ENCODE measurements at regions not wholly inside any gene's neighbourhood (a gene's known extent, or its start where the extent isn't known, plus 50 kb on each side); places are given as distances from the start of the nearest gene placed in this dataset.
"Not testable (repeated sequence)": the region's sequence is repeated elsewhere in the genome, so short reads cannot be mapped to it uniquely, and the experiment has no call there.

- Mint-ChIP-seq H3K27me3 (no peaks in the 10 kb centered on the region), H3K27ac (no peak overlapping the region), H3K4me1 (no peaks in the 10 kb centered on the region)
Observed at GRCh38 chr4:97238956-97239666, 904.2 kb downstream of the STPG2 start.

GRCh38 chr4:97239667-97239997 is 903.6 kb downstream of the STPG2 start:
- peaks cover 3% of the 10 kb centered on the region for H3K9me3 Mint-ChIP-seq
- no peak overlapping the region for H3K27ac Mint-ChIP-seq

More at GRCh38 chr4:97238956-97239666, 904.2 kb downstream of the STPG2 start:
- ATAC-seq = no peak
- H3K9me3 Mint-ChIP-seq = peaks cover 3% of the 10 kb centered on the region
- no peaks in the 10 kb centered on the region for H3K36me3 Mint-ChIP-seq
- no peak overlapping the region for H3K4me3 Mint-ChIP-seq

GRCh38 chr4:97252615-97253154 is 890.6 kb downstream of the STPG2 start:
- no peak overlapping the region for H3K4me3 Mint-ChIP-seq
- peaks cover 6% of the 10 kb centered on the region for H3K9me3 Mint-ChIP-seq
- H3K27me3 Mint-ChIP-seq = no peaks in the 10 kb centered on the region
- no peaks in the 10 kb centered on the region for H3K36me3 Mint-ChIP-seq
- no peaks in the 10 kb centered on the region for H3K4me1 Mint-ChIP-seq
- ATAC-seq = no peak
- H3K27ac Mint-ChIP-seq = no peak overlapping the region

More at GRCh38 chr4:97239667-97239997, 903.6 kb downstream of the STPG2 start:
- Mint-ChIP-seq H3K27me3 (no peaks in the 10 kb centered on the region), H3K4me3 (no peak overlapping the region), H3K4me1 (no peaks in the 10 kb centered on the region), H3K36me3 (no peaks in the 10 kb centered on the region)
- ATAC-seq = no peak

DNA sequence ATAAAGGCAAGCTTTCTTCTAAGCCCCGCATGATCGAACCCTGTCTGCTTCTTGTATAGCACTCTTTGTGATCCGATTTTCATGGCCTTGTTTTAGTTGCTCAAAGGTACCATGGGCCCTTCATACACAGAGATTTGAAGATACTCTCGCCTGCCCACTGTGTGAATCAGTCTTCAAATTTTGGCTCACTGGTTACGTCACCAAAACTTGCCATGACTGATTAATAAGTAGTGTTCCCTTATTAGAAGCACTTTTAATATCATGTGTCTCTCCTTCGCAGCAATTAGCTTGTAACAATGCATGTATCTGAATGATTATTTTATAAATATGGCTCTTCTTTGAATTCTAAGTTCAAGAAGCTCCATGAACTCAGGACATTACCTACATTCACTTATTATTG is 880.5 kb downstream of the STPG2 start:
- H3K4me3 Mint-ChIP-seq = no peak overlapping the region
- H3K36me3 Mint-ChIP-seq = no peaks in the 10 kb centered on the region
- no peaks in the 10 kb centered on the region for H3K27me3 Mint-ChIP-seq
- H3K9me3 Mint-ChIP-seq = no peaks in the 10 kb centered on the region
- ATAC-seq = no peak
- H3K4me1 Mint-ChIP-seq = no peaks in the 10 kb centered on the region
- H3K27ac Mint-ChIP-seq = no peak overlapping the region

DNA sequence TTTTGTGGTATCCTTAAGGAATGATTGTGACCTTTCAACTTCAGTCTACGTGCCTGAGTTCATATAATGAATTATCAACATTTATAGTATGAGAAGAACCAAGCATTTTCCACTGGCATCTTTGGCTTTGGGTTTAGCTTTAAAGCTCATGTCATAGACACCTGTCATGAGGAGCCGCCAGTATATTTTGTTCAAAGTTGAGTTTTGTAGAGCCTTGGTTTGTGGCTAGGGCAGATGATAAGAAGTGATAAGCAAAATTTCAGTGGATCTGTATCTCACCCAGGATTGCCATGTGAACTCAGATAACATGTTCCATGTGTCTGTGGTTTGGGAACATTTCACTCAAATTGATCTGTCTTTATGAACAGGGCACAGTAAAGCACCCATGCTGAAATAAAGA is 873.2 kb downstream of the STPG2 start:
- no peak for ATAC-seq

GRCh38 chr4:97279391-97279790 is 863.9 kb downstream of the STPG2 start:
- peaks cover 11% of the 10 kb centered on the region for H3K9me3 Mint-ChIP-seq
- no peak for ATAC-seq
- H3K27ac Mint-ChIP-seq = no peak overlapping the region
- H3K36me3 Mint-ChIP-seq = no peaks in the 10 kb centered on the region
- H3K4me1 Mint-ChIP-seq = no peaks in the 10 kb centered on the region
- H3K27me3 Mint-ChIP-seq = no peaks in the 10 kb centered on the region
- H3K4me3 Mint-ChIP-seq = no peak overlapping the region

More for the DNA sequence above, 873.2 kb downstream of the STPG2 start:
- H3K4me1 Mint-ChIP-seq = no peaks in the 10 kb centered on the region
- H3K27me3 Mint-ChIP-seq = no peaks in the 10 kb centered on the region
- H3K4me3 Mint-ChIP-seq = no peak overlapping the region
- H3K9me3 Mint-ChIP-seq = peaks cover 4% of the 10 kb centered on the region
- H3K27ac Mint-ChIP-seq = no peak overlapping the region
- H3K36me3 Mint-ChIP-seq = no peaks in the 10 kb centered on the region

DNA sequence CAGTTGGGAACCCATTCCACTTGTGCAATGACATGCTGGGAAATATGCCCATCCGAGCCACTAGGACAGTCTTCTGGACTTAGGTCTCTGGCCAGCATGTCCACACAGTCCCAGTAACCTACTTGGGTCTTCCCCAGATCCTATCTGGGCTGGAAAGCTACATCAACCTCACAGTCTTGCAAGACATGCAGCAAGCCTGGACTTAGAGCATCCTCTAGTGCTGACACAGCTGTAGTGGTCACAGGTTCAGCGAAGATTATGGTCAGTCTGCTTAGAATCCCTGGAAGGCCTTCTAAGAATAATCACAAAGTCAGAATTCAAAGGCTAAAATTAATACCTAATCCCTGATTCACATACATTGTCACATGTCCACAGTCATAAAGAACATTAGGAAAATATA is 842.7 kb downstream of the STPG2 start:
- Mint-ChIP-seq H3K36me3 (no peaks in the 10 kb centered on the region), H3K4me1 (no peaks in the 10 kb centered on the region), H3K27me3 (no peaks in the 10 kb centered on the region), H3K4me3 (no peak overlapping the region), H3K9me3 (peaks cover 11% of the 10 kb centered on the region), H3K27ac (no peak overlapping the region)
- no peak for ATAC-seq

GRCh38 chr4:97305351-97305750 is 837.9 kb downstream of the STPG2 start:
- no peaks in the 10 kb centered on the region for H3K36me3 Mint-ChIP-seq
- no peak for ATAC-seq
- H3K4me1 Mint-ChIP-seq = no peaks in the 10 kb centered on the region
- H3K27ac Mint-ChIP-seq = no peak overlapping the region
- H3K4me3 Mint-ChIP-seq = no peak overlapping the region
- peaks cover 11% of the 10 kb centered on the region for H3K9me3 Mint-ChIP-seq
- H3K27me3 Mint-ChIP-seq = no peaks in the 10 kb centered on the region

- Mint-ChIP-seq H3K4me3 (no peak overlapping the region), H3K9me3 (peaks cover 2% of the 10 kb centered on the region), H3K27me3 (no peaks in the 10 kb centered on the region), H3K36me3 (no peaks in the 10 kb centered on the region), H3K4me1 (no peaks in the 10 kb centered on the region), H3K27ac (no peak overlapping the region)
- no peak for ATAC-seq
Observed at GRCh38 chr4:97309121-97309520, 834.2 kb downstream of the STPG2 start.

- Mint-ChIP-seq H3K27ac (no peak overlapping the region), H3K4me1 (no peaks in the 10 kb centered on the region), H3K36me3 (no peaks in the 10 kb centered on the region)
Observed at GRCh38 chr4:97317201-97317600, 826.1 kb downstream of the STPG2 start.

GRCh38 chr4:97317671-97318070 is 825.6 kb downstream of the STPG2 start:
- Mint-ChIP-seq H3K4me3 (no peak overlapping the region), H3K36me3 (no peaks in the 10 kb centered on the region), H3K27ac (no peak overlapping the region), H3K4me1 (no peaks in the 10 kb centered on the region), H3K27me3 (no peaks in the 10 kb centered on the region), H3K9me3 (peaks cover 8% of the 10 kb centered on the region)
- no peak for ATAC-seq

More at GRCh38 chr4:97317201-97317600, 826.1 kb downstream of the STPG2 start:
- ATAC-seq = no peak
- no peak overlapping the region for H3K4me3 Mint-ChIP-seq
- H3K27me3 Mint-ChIP-seq = no peaks in the 10 kb centered on the region
- H3K9me3 Mint-ChIP-seq = peaks cover 8% of the 10 kb centered on the region

- not testable (repeated sequence) for H3K4me1 Mint-ChIP-seq, ATAC-seq, H3K4me3 Mint-ChIP-seq, H3K27me3 Mint-ChIP-seq, H3K27ac Mint-ChIP-seq, H3K36me3 Mint-ChIP-seq, H3K9me3 Mint-ChIP-seq
Observed at GRCh38 chr4:97325751-97326150, 817.5 kb downstream of the STPG2 start.

DNA sequence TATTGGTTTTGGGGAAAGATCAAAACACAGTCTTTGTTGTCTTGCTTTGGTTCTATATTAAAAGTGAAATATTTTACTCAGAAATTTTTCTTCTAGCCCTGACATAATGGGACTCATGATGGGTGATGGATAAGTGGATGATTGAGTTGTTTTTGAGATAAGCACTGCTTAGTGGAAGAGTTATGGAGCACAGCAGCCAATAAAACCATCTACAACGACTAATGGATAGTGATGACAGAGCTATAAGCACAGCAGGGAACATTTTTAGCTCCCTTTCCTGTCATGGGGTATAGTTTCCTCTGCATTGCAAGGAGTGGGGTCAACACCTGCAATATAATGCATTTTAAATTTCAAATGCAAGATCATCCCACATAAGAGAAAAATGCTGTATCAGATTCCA is 812.4 kb downstream of the STPG2 start:
- Mint-ChIP-seq H3K27ac (no peak overlapping the region), H3K27me3 (no peaks in the 10 kb centered on the region), H3K4me3 (no peak overlapping the region), H3K4me1 (no peaks in the 10 kb centered on the region), H3K36me3 (no peaks in the 10 kb centered on the region), H3K9me3 (peaks cover 6% of the 10 kb centered on the region)
- ATAC-seq = no peak

- H3K4me3 Mint-ChIP-seq = no peak overlapping the region
- H3K4me1 Mint-ChIP-seq = no peaks in the 10 kb centered on the region
- peaks cover 5% of the 10 kb centered on the region for H3K9me3 Mint-ChIP-seq
- H3K27me3 Mint-ChIP-seq = no peaks in the 10 kb centered on the region
- no peak overlapping the region for H3K27ac Mint-ChIP-seq
- ATAC-seq = no peak
- no peaks in the 10 kb centered on the region for H3K36me3 Mint-ChIP-seq
Observed at GRCh38 chr4:97334348-97334747, 808.9 kb downstream of the STPG2 start.

DNA sequence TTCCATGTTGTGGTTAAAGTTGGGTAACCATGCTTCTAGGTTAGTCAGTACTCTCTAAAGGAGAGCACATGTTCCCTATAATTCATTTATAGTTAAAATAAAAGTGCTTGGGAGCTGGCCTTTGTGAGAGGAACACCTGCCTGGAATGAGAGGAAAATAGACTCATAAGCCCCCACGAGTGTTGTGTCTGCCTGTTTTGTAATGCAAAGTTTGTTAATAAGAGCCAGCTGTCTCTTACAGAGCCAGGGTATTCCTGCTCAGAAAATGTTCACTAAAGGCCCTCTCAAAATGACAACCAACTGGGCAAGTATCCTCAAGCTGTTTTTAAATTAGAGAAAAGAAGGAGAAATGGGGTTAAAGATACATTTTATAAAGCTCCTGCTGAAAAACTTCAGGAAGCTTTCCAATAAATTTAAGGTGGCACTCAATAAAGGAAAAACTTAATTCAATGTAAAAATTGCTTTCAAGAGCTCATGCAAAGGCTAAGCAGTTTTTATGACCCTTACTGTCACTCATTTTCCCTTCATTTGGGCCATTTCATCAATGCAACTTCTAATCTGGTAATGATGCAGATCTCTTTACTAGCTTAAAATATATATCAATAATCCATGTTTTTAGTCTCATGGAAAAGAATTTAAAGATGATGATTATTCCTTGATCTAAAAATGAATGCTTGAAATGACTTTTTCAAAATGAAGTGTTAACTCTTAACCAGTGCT is 793.6 kb downstream of the STPG2 start:
- Mint-ChIP-seq H3K27ac (no peak overlapping the region), H3K4me3 (no peak overlapping the region), H3K9me3 (peaks cover 3% of the 10 kb centered on the region), H3K27me3 (no peaks in the 10 kb centered on the region), H3K36me3 (no peaks in the 10 kb centered on the region), H3K4me1 (no peaks in the 10 kb centered on the region)
- no peak for ATAC-seq

- no peak overlapping the region for H3K27ac Mint-ChIP-seq
- no peak for ATAC-seq
- no peaks in the 10 kb centered on the region for H3K4me1 Mint-ChIP-seq
- H3K36me3 Mint-ChIP-seq = no peaks in the 10 kb centered on the region
- no peaks in the 10 kb centered on the region for H3K27me3 Mint-ChIP-seq
- H3K4me3 Mint-ChIP-seq = no peak overlapping the region
- H3K9me3 Mint-ChIP-seq = peaks cover 4% of the 10 kb centered on the region
Observed at GRCh38 chr4:97353876-97354275, 789.4 kb downstream of the STPG2 start.

Data from stimulated activated memory B cell treated with anti-CD40 and anti-IgM and Interleukin-4, amounts not matched to agents 10 μg/mL and 1 μg/mL and 100 μg/mL, for 72 hours (primary cell).